Stimulated activated CD4-positive, alpha-beta T cell treated with anti-CD3 and anti-CD28 coated beads, Interleukin-4, amount 100 ng/mL, for 1 hour (primary cell): ENCODE measurements at regions not wholly inside any gene's neighbourhood (a gene's known extent, or its start where the extent isn't known, plus 50 kb on each side); places are given as distances from the start of the nearest gene placed in this dataset.

Experiments used
- DNase-seq: peaks from one replicate; pipeline ENCODE4 v3.0.0-alpha.2; 2020

GRCh38 chr7:96402913-96403312, 81.0 kb upstream of the SLC25A13 start:
- DNase-seq: no peak

GRCh38 chr7:96401200-96401599, 79.3 kb upstream of the SLC25A13 start:
- DNase-seq: no peak

DNA sequence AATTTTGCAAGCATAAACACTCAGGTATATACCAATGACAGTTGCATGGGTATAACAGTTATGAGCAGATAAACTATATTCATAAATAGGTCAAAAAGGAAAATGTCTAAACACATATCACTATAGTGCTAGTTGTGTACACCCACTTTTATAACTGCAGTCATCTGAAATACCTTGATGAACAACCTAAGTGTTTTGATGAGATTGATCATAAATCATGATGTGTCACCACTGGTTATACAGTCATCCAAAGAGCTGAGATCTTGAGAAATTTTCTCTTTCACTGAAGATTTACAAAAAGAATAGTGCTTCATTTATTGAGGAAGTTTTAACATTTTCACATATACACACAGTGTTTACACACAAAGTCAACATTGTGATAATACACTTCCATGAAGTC, 78.6 kb upstream of the SLC25A13 start:
- DNase-seq: no peak

DNA sequence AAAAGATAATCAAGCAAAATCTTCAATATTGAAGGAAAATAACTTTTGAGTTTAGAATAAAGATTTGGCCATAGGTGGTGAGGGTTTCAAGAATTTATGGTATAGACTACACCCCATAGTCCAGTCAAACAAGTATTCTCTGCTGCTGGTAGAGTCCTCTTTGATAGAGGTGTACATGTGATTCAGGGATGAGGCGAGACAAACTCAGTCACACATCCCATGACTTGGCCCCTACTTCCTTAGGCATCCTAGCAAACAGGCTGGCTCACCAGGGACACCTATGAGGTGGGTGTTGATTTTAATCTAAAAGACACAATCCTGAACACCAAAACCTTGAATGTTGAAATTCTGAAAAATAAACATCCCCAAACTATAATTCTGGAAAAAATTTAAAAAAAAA, 78.1 kb upstream of the SLC25A13 start:
- DNase-seq: no peak

- DNase-seq: no peak
These were observed 76.2 kb upstream of the SLC25A13 start for GRCh38 chr7:96397936-96398598.

GRCh38 chr7:96388620-96389383, 66.9 kb upstream of the SLC25A13 start:
- DNase-seq: no peak

DNA sequence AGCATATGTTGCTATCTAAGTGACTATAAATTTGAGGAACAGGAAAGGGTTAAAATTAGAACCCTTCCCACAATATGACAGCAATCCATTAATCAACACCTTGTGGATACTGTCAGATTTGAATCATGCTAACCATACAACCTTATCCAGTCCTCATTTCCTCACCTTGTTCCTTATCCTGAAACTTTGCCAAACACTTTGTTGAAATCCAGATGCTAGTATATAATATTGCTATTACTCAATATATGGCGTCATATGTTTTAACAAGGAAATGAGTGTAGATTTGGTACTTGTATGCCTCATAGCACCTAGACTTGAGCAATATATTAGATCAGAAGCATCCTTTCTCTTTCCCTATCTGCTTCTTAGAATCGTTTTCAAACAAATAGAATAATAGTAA, 66.3 kb upstream of the SLC25A13 start:
- DNase-seq: no peak

DNA sequence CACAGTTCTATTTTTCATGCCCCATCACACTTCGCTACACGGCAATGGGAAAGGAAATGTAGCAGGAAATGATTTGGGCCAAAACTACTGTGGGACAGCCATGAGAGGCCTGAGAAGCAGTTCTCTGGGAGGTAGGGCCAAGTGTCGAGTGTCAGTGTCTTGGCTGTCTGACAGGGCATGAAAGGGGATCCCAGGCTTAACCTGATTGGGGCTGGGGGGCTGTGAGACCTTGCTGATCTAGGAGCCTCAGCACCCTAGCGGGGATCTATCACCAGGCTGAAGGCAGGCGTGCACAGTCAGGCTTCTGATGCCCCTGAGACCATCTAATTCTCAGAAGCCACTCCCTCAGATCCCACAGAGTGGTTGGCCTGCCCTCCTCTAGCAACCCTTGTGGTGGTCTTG, 58.2 kb upstream of the SLC25A13 start:
- no peak for DNase-seq

- no peak for DNase-seq
These were observed 55.5 kb upstream of the SLC25A13 start for GRCh38 chr7:96377399-96377798.
